Loucy (cell line): ENCODE measurements at regions not wholly inside any gene's neighbourhood (a gene's known extent, or its start where the extent isn't known, plus 50 kb on each side); places are given as distances from the start of the nearest gene placed in this dataset.
"Not testable (repeated sequence)": the region's sequence is repeated elsewhere in the genome, so short reads cannot be mapped to it uniquely, and the experiment has no call there.

ENCODE experiments used
- H2AFZ ChIP-seq: fragments of 200-600 bp; sonication (generic); 2 replicates; pipeline ENCODE4 v1.6.0; 2016; ENCODE audit warnings: antibody characterized with exemption, mild to moderate bottlenecking, low read length, moderate library complexity
- H3F3A ChIP-seq: fragments of 200-600 bp; 2 replicates; pipeline ENCODE4 v1.6.0; 2016; ENCODE audit warnings: antibody characterized with exemption, low read depth, mild to moderate bottlenecking
- H3K27me3 ChIP-seq: fragments of 200-600 bp; sonication (generic); 2 replicates; pipeline ENCODE4 v1.6.1; 2014; ENCODE audit warnings: low read length, mild to moderate bottlenecking; ENCODE audit not compliant: insufficient read depth, poor library complexity, severe bottlenecking
- H3K36me3 ChIP-seq: fragments of 200-600 bp; sonication (generic); 2 replicates; pipeline ENCODE4 v1.6.1; 2016; ENCODE audit warnings: low read length; ENCODE audit not compliant: insufficient read depth
- H3K4me1 ChIP-seq: fragments of 200-600 bp; sonication (generic); 2 replicates; pipeline ENCODE4 v1.5.1; 2014; ENCODE audit warnings: low read length, mild to moderate bottlenecking; ENCODE audit not compliant: insufficient read depth, poor library complexity, severe bottlenecking
- H3K4me2 ChIP-seq: fragments of 200-600 bp; sonication (generic); 2 replicates; pipeline ENCODE4 v1.6.0; 2014; ENCODE audit warnings: antibody characterized with exemption, low read length, low read depth, mild to moderate bottlenecking; ENCODE audit not compliant: poor library complexity, severe bottlenecking
- H3K4me3 ChIP-seq: fragments of 200-600 bp; sonication (generic); 2 replicates; pipeline ENCODE4 v1.5.1; 2014; ENCODE audit warnings: low read length, mild to moderate bottlenecking, mixed read lengths; ENCODE audit not compliant: poor library complexity, severe bottlenecking
- H3K79me2 ChIP-seq: fragments of 200-600 bp; sonication (generic); 2 replicates; pipeline ENCODE4 v1.6.1; 2014; ENCODE audit warnings: low read length; ENCODE audit not compliant: insufficient read depth
- H3K9ac ChIP-seq: fragments of 200-600 bp; sonication (generic); 2 replicates; pipeline ENCODE4 v1.6.0; 2014; ENCODE audit warnings: mild to moderate bottlenecking, low read depth, low read length, moderate library complexity; ENCODE audit not compliant: poor library complexity, severe bottlenecking
- H3K9me2 ChIP-seq: fragments of 200-600 bp; sonication (generic); replicated peaks from 2 replicates; pipeline ENCODE4 v1.6.1; 2016; ENCODE audit warnings: low read depth, low read length, mixed read lengths
- H3K9me3 ChIP-seq: fragments of 200-600 bp; sonication (generic); 2 replicates; pipeline ENCODE4 v1.6.1; 2014; ENCODE audit warnings: mild to moderate bottlenecking, antibody characterized with exemption, low read length, low read depth; ENCODE audit not compliant: insufficient read depth
- H4K20me1 ChIP-seq: fragments of 200-600 bp; sonication (generic); 2 replicates; pipeline ENCODE4 v1.6.0; 2014; ENCODE audit warnings: antibody characterized with exemption, low read length, mild to moderate bottlenecking; ENCODE audit not compliant: insufficient read depth, poor library complexity, severe bottlenecking
- CTCF ChIP-seq: fragments of 200-600 bp; sonication (generic); conservative IDR thresholded peaks from 2 replicates; pipeline ENCODE4 v1.5.1; 2014; ENCODE audit warnings: mild to moderate bottlenecking, antibody characterized with exemption, low read length
- EZH2phosphoT487 ChIP-seq: fragments of 200-600 bp; IDR thresholded peaks from 2 replicates; pipeline ENCODE4 v1.6.1; 2018; ENCODE audit warnings: antibody characterized with exemption, mild to moderate bottlenecking, moderate library complexity, borderline replicate concordance

DNA sequence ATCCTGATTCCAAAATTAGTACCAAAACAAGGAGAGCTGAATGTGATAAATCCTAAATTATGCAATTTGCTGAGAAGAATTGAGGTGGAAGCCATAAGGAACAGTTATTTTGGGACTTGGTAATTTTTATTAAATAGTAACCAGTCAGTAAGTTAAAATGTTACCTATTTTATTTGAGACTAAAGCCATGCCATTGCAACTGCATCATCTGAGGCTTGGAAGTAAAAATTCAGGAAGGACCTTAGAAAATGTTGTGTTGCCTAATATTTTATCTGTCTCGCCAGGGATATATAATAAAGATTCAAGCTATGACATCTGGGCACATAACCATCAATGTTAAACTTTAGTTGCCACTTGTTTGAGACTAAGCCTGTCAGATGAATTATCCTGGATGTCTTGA is 341.3 kb upstream of the MAGEB16 start:
- Histone ChIP-seq H3F3A (no peaks in the 10 kb centered on the region), H3K79me2 (no peaks in the 10 kb centered on the region), H4K20me1 (no peaks in the 10 kb centered on the region), H3K4me2 (no peak overlapping the region), H3K4me1 (no peaks in the 10 kb centered on the region), H3K27me3 (no peaks in the 10 kb centered on the region), H3K9me3 (no peaks in the 10 kb centered on the region), H3K36me3 (no peaks in the 10 kb centered on the region), H3K4me3 (no peak overlapping the region), H3K9me2 (no peaks in the 10 kb centered on the region), H2AFZ (no peak overlapping the region), H3K9ac (no peak overlapping the region)
- TF ChIP-seq CTCF: no peak

DNA sequence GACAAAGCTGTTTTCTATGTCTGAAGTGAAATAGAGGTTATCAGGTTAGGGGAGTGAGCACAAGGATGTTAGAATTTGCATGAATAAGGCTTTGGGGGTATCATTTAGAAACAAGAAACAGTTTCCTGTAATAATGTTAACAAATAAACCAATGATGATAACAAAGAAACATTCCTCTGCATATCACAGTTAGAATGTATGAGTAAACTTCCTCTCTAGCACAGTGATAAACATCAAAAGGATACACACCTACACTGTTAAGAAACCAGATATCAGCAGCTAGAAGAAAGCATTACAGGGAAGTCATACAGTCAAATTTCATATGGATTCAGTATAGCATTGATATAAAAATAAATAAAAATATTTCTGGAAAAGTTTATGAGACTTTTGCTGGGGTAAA is 340.0 kb upstream of the MAGEB16 start:
- Histone ChIP-seq H3K9ac (no peak overlapping the region), H4K20me1 (no peaks in the 10 kb centered on the region), H3K27me3 (no peaks in the 10 kb centered on the region), H2AFZ (no peak overlapping the region), H3F3A (no peaks in the 10 kb centered on the region), H3K4me1 (no peaks in the 10 kb centered on the region), H3K4me3 (no peak overlapping the region), H3K9me2 (no peaks in the 10 kb centered on the region), H3K9me3 (no peaks in the 10 kb centered on the region), H3K36me3 (no peaks in the 10 kb centered on the region), H3K4me2 (no peak overlapping the region), H3K79me2 (no peaks in the 10 kb centered on the region)
- TF ChIP-seq CTCF (no peak), EZH2phosphoT487 (no peak)

DNA sequence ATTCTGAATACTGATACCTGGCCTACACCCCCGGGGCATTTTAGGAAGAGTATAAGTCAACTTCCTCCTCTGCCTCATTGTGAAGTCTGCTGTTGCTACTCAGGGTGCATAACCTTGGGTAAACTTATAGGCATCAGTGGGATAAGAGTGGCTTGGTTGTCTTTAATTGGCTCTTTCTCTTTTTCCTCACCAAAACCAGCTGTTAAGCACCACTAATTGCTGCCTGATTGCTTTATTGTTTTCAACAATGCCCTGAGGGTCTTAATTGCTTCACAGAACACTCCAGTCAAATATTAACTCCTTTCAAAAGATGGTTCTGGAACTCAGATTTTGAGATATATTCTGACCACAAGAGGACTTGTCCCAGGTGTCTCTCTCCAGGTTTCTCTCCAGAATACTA is 337.0 kb upstream of the MAGEB16 start:
- no peaks in the 10 kb centered on the region for H3K9me2 ChIP-seq
- no peaks in the 10 kb centered on the region for H4K20me1 ChIP-seq
- TF ChIP-seq CTCF (no peak), EZH2phosphoT487 (no peak)
- no peak overlapping the region for H2AFZ ChIP-seq
- H3K4me1 ChIP-seq: no peaks in the 10 kb centered on the region
- no peak overlapping the region for H3K4me2 ChIP-seq
- H3K27me3 ChIP-seq: no peaks in the 10 kb centered on the region
- no peak overlapping the region for H3K4me3 ChIP-seq
- no peak overlapping the region for H3K9ac ChIP-seq
- no peaks in the 10 kb centered on the region for H3K9me3 ChIP-seq
- no peaks in the 10 kb centered on the region for H3K79me2 ChIP-seq
- no peaks in the 10 kb centered on the region for H3K36me3 ChIP-seq
- H3F3A ChIP-seq: no peaks in the 10 kb centered on the region

DNA sequence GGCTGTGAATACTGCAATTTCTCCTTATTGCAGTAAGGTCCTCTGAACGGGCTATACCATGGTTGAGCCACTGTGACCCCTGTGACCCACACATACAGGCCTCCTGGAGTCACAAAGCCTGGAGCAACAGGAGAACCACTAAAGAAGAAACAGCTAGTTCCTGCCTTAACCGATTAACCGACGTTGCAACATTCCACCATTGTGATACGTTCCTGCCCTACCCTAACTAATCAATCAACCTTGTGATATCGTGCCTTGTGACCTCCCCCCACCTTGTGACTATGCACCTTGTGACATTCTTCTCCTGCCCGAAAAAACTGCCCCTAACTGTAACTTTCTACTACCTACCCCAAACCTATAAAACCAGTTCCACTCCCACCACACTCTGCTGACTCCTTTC is 301.5 kb upstream of the MAGEB16 start:
- H3K79me2 ChIP-seq, H3K9me2 ChIP-seq, H3K9ac ChIP-seq, H3K36me3 ChIP-seq, H3K9me3 ChIP-seq, H3K27me3 ChIP-seq, H3F3A ChIP-seq, H3K4me3 ChIP-seq, H3K4me2 ChIP-seq, H2AFZ ChIP-seq, H3K4me1 ChIP-seq, H4K20me1 ChIP-seq: not testable (repeated sequence)

DNA sequence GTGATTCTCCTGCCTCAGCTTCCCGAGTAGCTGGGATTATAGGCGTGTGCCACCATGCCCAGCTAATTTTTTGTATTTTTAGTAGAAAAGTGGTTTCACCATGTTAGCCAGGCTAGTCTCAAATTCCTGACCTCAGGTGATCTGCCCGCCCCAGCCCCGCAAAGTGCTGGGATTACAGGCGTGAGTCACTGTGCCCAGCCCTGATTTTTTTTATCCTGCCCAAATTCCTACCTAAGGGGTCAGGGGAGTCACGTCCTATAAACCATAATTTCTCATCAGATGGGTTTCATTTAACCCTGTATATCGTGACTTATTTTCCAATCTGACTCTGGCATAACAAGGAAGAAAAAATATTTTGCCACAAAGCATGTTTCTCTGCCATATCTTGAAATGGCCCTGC is 300.7 kb upstream of the MAGEB16 start:
- not testable (repeated sequence) for H3K4me1 ChIP-seq, H3K36me3 ChIP-seq, H4K20me1 ChIP-seq, H3K27me3 ChIP-seq, H3F3A ChIP-seq, H2AFZ ChIP-seq, H3K4me2 ChIP-seq, H3K9me3 ChIP-seq, H3K79me2 ChIP-seq, H3K9ac ChIP-seq, H3K9me2 ChIP-seq, H3K4me3 ChIP-seq
